ENCODE measurements at regions not wholly inside any gene's neighbourhood (a gene's known extent, or its start where the extent isn't known, plus 50 kb on each side); places are given as distances from the start of the nearest gene placed in this dataset.

- no peak for TF ChIP-seq EZH2 (optimal IDR thresholded peaks at IDR 0.05; ENCODE audit: low read depth, low read length)
- no peak for TF ChIP-seq EZH2phosphoT487 (IDR thresholded peaks at IDR 0.05; ENCODE audit: low read length)
- TF ChIP-seq CTCF (IDR thresholded peaks at IDR 0.05; ENCODE audit: low read length), result no peak
- Histone ChIP-seq H3K4me3 (ENCODE audit: low read length) (no peak overlapping the region), H2AFZ (ENCODE audit: low read length) (no peak overlapping the region), H4K20me1 (ENCODE audit: insufficient read depth, low read length) (no peaks in the 10 kb centered on the region), H3K9ac (ENCODE audit: low read length) (no peak overlapping the region), H3K4me1 (ENCODE audit: low read length) (no peaks in the 10 kb centered on the region), H3K9me2 (replicated peaks; ENCODE audit: insufficient read depth, low read length) (no peaks in the 10 kb centered on the region), H3F3A (ENCODE audit: insufficient read depth, low read length) (no peaks in the 10 kb centered on the region), H3K9me3 (replicated peaks; ENCODE audit: insufficient read depth, low read length) (no peaks in the 10 kb centered on the region), H3K36me3 (replicated peaks; ENCODE audit: insufficient read depth, low read length) (no peaks in the 10 kb centered on the region), H3K4me2 (ENCODE audit: low read depth, low read length) (no peak overlapping the region), H3K27ac (ENCODE audit: low read length) (no peak overlapping the region), H3K27me3 (replicated peaks; ENCODE audit: insufficient read depth, low read length) (no peaks in the 10 kb centered on the region), H3K79me2 (ENCODE audit: low read length) (no peaks in the 10 kb centered on the region)
- no peak for DNase-seq
Observed at GRCh38 chr3:24645047-24645446, 150.4 kb upstream of the THRB start.

- Histone ChIP-seq H3K9me3 (replicated peaks; ENCODE audit: insufficient read depth, low read length) (no peaks in the 10 kb centered on the region), H3K79me2 (ENCODE audit: low read length) (no peaks in the 10 kb centered on the region), H3K9ac (ENCODE audit: low read length) (no peak overlapping the region), H3K36me3 (replicated peaks; ENCODE audit: insufficient read depth, low read length) (no peaks in the 10 kb centered on the region), H3K4me3 (ENCODE audit: low read length) (no peak overlapping the region), H3K27me3 (replicated peaks; ENCODE audit: insufficient read depth, low read length) (no peaks in the 10 kb centered on the region), H4K20me1 (ENCODE audit: insufficient read depth, low read length) (no peaks in the 10 kb centered on the region), H3K4me1 (ENCODE audit: low read length) (no peaks in the 10 kb centered on the region), H3K27ac (ENCODE audit: low read length) (no peak overlapping the region), H2AFZ (ENCODE audit: low read length) (no peak overlapping the region), H3K4me2 (ENCODE audit: low read depth, low read length) (no peak overlapping the region), H3F3A (ENCODE audit: insufficient read depth, low read length) (no peaks in the 10 kb centered on the region), H3K9me2 (replicated peaks; ENCODE audit: insufficient read depth, low read length) (no peaks in the 10 kb centered on the region)
- TF ChIP-seq EZH2 (optimal IDR thresholded peaks at IDR 0.05; ENCODE audit: low read depth, low read length), result no peak
- no peak for TF ChIP-seq EZH2phosphoT487 (IDR thresholded peaks at IDR 0.05; ENCODE audit: low read length)
- no peak for DNase-seq
Observed at GRCh38 chr3:24646790-24647189, 152.1 kb upstream of the THRB start.

- Histone ChIP-seq H3K27ac (ENCODE audit: low read length) (no peak overlapping the region), H2AFZ (ENCODE audit: low read length) (no peak overlapping the region), H4K20me1 (ENCODE audit: insufficient read depth, low read length) (no peaks in the 10 kb centered on the region), H3K4me1 (ENCODE audit: low read length) (no peaks in the 10 kb centered on the region), H3K9ac (ENCODE audit: low read length) (no peak overlapping the region), H3K9me2 (replicated peaks; ENCODE audit: insufficient read depth, low read length) (no peaks in the 10 kb centered on the region), H3F3A (ENCODE audit: insufficient read depth, low read length) (no peaks in the 10 kb centered on the region), H3K79me2 (ENCODE audit: low read length) (no peaks in the 10 kb centered on the region), H3K4me3 (ENCODE audit: low read length) (no peak overlapping the region), H3K4me2 (ENCODE audit: low read depth, low read length) (no peak overlapping the region), H3K27me3 (replicated peaks; ENCODE audit: insufficient read depth, low read length) (no peaks in the 10 kb centered on the region), H3K36me3 (replicated peaks; ENCODE audit: insufficient read depth, low read length) (no peaks in the 10 kb centered on the region), H3K9me3 (replicated peaks; ENCODE audit: insufficient read depth, low read length) (no peaks in the 10 kb centered on the region)
- no peak for TF ChIP-seq EZH2phosphoT487 (IDR thresholded peaks at IDR 0.05; ENCODE audit: low read length)
- TF ChIP-seq CTCF (IDR thresholded peaks at IDR 0.05; ENCODE audit: low read length), result no peak
- no peak for TF ChIP-seq EZH2 (optimal IDR thresholded peaks at IDR 0.05; ENCODE audit: low read depth, low read length)
- no peak for DNase-seq
Observed at GRCh38 chr3:24648063-24648462, 153.4 kb upstream of the THRB start.

- Histone ChIP-seq H3K9ac (ENCODE audit: low read length) (no peak overlapping the region), H3K9me3 (replicated peaks; ENCODE audit: insufficient read depth, low read length) (no peaks in the 10 kb centered on the region; the same call in 1 of the 2 replicates), H3K36me3 (replicated peaks; ENCODE audit: insufficient read depth, low read length) (no peaks in the 10 kb centered on the region), H3F3A (ENCODE audit: insufficient read depth, low read length) (no peaks in the 10 kb centered on the region), H3K27ac (ENCODE audit: low read length) (no peak overlapping the region), H3K4me1 (ENCODE audit: low read length) (no peaks in the 10 kb centered on the region), H2AFZ (ENCODE audit: low read length) (no peak overlapping the region), H3K79me2 (ENCODE audit: low read length) (no peaks in the 10 kb centered on the region), H3K9me2 (replicated peaks; ENCODE audit: insufficient read depth, low read length) (no peaks in the 10 kb centered on the region), H4K20me1 (ENCODE audit: insufficient read depth, low read length) (no peaks in the 10 kb centered on the region), H3K4me2 (ENCODE audit: low read depth, low read length) (no peak overlapping the region), H3K27me3 (replicated peaks; ENCODE audit: insufficient read depth, low read length) (no peaks in the 10 kb centered on the region), H3K4me3 (ENCODE audit: low read length) (no peak overlapping the region)
- DNase-seq, result no peak
- TF ChIP-seq CTCF (IDR thresholded peaks at IDR 0.05; ENCODE audit: low read length) (no peak), EZH2 (optimal IDR thresholded peaks at IDR 0.05; ENCODE audit: low read depth, low read length) (no peak), EZH2phosphoT487 (IDR thresholded peaks at IDR 0.05; ENCODE audit: low read length) (no peak)
Observed at GRCh38 chr3:24650839-24651238, 156.2 kb upstream of the THRB start.
